ENCODE measurements at regions not wholly inside any gene's neighbourhood (a gene's known extent, or its start where the extent isn't known, plus 50 kb on each side); places are given as distances from the start of the nearest gene placed in this dataset.

DNA sequence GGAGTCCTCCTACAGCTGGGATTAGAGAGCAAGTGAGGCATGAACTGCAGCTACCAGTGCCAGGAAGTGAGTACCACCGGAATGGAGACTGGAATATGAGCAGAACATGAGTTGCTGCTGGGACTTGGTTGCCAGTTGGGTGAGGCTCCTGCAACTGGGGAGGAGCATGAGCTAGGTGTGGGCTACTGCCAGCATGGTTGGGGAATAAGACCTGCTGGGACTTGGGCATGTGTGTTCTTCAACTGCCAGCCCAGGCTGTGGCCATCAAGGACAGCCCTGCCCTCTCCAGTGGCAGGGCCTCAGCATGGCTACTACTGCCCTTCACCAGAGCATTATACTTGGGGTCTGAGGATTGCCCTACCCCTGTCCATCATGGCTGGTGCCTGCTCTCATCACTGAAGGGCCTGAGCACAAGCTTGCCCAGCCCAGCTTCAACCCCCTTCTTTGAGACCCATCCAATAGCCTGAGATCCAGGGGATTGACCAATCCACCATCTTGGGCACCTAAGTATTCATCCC is 665.0 kb downstream of the ELAVL2 start:
- Histone ChIP-seq H3K27me3 (no peaks in the 10 kb centered on the region), H3K4me3 (no peak overlapping the region), H3K4me1 (no peaks in the 10 kb centered on the region), H3K9me3 (no peaks in the 10 kb centered on the region), H3K27ac (no peak overlapping the region), H3K36me3 (no peaks in the 10 kb centered on the region)
- DNase-seq (ENCODE audit: low spot score in 2 of 2) = no peak
- TF ChIP-seq, protein P1, sequence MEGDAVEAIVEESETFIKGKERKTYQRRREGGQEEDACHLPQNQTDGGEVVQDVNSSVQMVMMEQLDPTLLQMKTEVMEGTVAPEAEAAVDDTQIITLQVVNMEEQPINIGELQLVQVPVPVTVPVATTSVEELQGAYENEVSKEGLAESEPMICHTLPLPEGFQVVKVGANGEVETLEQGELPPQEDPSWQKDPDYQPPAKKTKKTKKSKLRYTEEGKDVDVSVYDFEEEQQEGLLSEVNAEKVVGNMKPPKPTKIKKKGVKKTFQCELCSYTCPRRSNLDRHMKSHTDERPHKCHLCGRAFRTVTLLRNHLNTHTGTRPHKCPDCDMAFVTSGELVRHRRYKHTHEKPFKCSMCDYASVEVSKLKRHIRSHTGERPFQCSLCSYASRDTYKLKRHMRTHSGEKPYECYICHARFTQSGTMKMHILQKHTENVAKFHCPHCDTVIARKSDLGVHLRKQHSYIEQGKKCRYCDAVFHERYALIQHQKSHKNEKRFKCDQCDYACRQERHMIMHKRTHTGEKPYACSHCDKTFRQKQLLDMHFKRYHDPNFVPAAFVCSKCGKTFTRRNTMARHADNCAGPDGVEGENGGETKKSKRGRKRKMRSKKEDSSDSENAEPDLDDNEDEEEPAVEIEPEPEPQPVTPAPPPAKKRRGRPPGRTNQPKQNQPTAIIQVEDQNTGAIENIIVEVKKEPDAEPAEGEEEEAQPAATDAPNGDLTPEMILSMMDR (IDR thresholded peaks at IDR 0.05) = no peak
- no peak for TF ChIP-seq POLR2A (IDR thresholded peaks at IDR 0.05)
- no peak for TF ChIP-seq EP300 (IDR thresholded peaks at IDR 0.05)
- 89 to 92% methylated on average over 1 of the region's 1 CpG for WGBS, 2 donors

DNA sequence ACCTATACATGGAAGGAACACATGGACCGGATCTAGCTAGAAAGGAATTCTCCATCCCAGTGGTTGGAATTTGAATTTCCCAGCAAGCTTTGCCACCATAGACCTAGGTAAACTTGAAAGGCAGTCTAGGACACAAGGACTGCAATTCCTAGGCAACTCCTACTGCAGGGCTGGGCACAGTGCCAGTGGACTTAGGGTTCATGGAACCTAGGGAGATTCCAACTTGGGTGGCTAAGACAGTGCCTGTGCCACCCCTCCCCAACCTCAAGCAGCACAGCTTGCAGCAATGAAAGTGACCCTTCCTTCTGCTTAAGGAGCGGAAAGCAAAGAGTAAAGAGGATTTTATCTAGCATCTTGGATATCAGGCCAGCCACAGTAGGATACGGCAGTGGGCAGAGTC is 663.3 kb downstream of the ELAVL2 start:
- H3K9me3 ChIP-seq = no peaks in the 10 kb centered on the region
- 92 to 94% methylated on average over 3 of the region's 3 CpGs for WGBS, 2 donors
- no peak for DNase-seq (ENCODE audit: low spot score in 2 of 2)
- TF ChIP-seq, protein P1 (IDR thresholded peaks at IDR 0.05) = no peak
- TF ChIP-seq POLR2A (IDR thresholded peaks at IDR 0.05) = no peak
- H3K4me1 ChIP-seq = no peaks in the 10 kb centered on the region
- no peak overlapping the region for H3K27ac ChIP-seq
- no peaks in the 10 kb centered on the region for H3K36me3 ChIP-seq
- no peak overlapping the region for H3K4me3 ChIP-seq
- H3K27me3 ChIP-seq = no peaks in the 10 kb centered on the region

DNA sequence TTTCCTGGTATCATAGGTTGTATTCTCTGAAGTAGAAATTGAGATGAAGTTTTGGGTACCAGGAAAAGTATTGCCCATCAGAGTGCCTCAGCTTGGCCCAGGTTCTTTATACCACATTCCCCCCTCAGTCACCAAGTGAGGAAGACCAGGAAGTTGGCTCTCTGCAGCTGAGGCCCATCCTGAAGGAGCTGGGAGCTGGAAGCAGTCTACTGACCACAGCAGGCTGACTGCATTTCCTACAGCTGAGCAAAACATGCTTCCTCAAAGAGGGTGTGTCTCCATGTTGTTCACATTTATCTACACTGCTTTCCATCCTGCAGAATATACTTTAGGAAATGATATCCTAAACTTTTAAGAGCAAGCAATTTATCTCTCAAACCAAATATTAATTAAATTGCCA is 654.6 kb downstream of the ELAVL2 start:
- DNase-seq (ENCODE audit: low spot score in 2 of 2) = no peak
- no peaks in the 10 kb centered on the region for H3K27me3 ChIP-seq
- no peak overlapping the region for H3K4me3 ChIP-seq
- H3K27ac ChIP-seq = no peak overlapping the region
- no peaks in the 10 kb centered on the region for H3K36me3 ChIP-seq
- no peak for TF ChIP-seq EP300 (IDR thresholded peaks at IDR 0.05)
- TF ChIP-seq, protein P1 (IDR thresholded peaks at IDR 0.05) = no peak
- no peak for TF ChIP-seq POLR2A (IDR thresholded peaks at IDR 0.05)
- no peaks in the 10 kb centered on the region for H3K9me3 ChIP-seq
- no peaks in the 10 kb centered on the region for H3K4me1 ChIP-seq

DNA sequence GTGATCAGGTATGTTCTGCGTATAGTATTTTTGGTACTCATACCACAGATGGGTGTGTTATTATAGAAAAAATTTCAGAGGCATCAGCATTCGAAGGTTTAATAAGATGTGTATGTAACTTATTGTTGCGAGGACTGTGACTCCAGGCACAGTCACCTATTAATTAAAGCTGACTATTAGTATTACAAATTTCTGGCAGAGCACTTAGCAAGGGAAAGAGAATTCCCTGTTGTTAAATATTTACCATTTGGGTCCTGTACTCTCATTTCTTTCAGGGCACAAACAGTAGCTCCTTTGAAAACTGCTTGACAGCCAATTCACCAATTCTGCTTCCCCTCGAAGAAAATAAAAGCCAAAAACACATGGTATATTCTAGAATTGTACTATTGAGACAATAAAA is 653.8 kb downstream of the ELAVL2 start:
- Histone ChIP-seq H3K27me3 (no peaks in the 10 kb centered on the region), H3K4me3 (no peak overlapping the region), H3K4me1 (no peaks in the 10 kb centered on the region), H3K27ac (no peak overlapping the region), H3K9me3 (no peaks in the 10 kb centered on the region), H3K36me3 (no peaks in the 10 kb centered on the region)
- 68 to 74% methylated on average over 4 of the region's 4 CpGs for WGBS, 2 donors
- no peak for DNase-seq (ENCODE audit: low spot score in 2 of 2)
- no peak for TF ChIP-seq POLR2A (IDR thresholded peaks at IDR 0.05)

DNA sequence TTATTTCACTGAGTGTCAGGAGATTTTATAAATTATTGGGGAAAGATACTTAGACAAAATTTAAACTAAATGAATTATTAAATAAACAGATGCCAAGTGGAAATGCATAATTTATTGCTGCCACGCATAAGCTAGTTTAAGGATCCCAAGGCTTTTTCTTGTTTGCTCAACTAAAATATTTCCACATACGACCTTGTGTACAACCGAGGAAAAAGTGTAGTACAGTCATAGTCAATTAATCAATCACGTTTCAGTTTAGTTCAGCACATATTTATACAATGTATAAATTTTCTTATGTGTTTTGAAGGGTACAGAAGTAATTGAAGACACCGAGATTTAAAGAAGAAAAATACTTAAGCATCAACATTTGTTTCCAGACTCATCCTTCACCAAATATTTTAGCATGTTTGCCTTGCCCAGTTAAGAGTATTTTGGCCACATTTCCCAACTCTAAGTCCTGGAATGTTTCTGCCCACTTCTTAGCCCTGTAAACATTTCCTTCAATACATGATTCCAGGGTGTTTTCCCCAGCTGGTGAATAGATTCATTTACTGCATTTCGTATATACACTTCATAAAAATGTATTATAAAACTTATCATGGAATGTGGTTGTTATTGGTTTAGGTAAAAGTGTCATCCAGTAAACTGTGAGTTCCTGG is 652.9 kb downstream of the ELAVL2 start:
- no peaks in the 10 kb centered on the region for H3K9me3 ChIP-seq
- no peaks in the 10 kb centered on the region for H3K36me3 ChIP-seq
- no peaks in the 10 kb centered on the region for H3K4me1 ChIP-seq
- DNase-seq (ENCODE audit: low spot score in 2 of 2) = no peak
- H3K27me3 ChIP-seq = no peaks in the 10 kb centered on the region
- no peak overlapping the region for H3K27ac ChIP-seq
- H3K4me3 ChIP-seq = no peak overlapping the region
- TF ChIP-seq POLR2A (IDR thresholded peaks at IDR 0.05) (no peak), EP300 (IDR thresholded peaks at IDR 0.05) (no peak)
- TF ChIP-seq, protein P1 (IDR thresholded peaks at IDR 0.05) = no peak
- whole genome bisulfite sequencing, 2 donors = 69 to 72% methylated on average over 6 of the region's 6 CpGs

DNA sequence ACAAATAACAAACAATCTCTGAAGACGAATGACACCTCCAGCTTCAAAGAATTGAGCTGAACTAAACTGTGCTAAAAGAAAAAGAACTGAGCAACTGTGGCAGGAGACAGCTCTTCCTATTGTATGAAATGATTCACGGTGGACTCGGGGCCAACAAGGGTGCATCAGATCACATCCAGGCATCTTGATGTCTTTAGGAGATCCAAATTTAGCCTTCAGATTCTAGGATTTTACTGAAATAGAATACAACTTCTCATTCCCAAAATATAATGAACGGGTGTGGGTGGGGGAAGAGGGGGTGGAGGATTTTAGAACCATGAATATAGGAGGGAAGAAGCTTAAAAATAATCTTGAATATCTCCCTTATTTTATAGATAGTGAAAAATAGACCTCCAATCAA is 631.8 kb downstream of the ELAVL2 start:
- Histone ChIP-seq H3K27ac (no peak overlapping the region), H3K4me1 (no peaks in the 10 kb centered on the region), H3K36me3 (no peaks in the 10 kb centered on the region), H3K27me3 (no peaks in the 10 kb centered on the region), H3K9me3 (no peaks in the 10 kb centered on the region), H3K4me3 (no peak overlapping the region)
- 59 to 77% methylated on average over 4 of the region's 4 CpGs for WGBS, 2 donors
- TF ChIP-seq EP300 (IDR thresholded peaks at IDR 0.05) (no peak), POLR2A (IDR thresholded peaks at IDR 0.05) (no peak)
- TF ChIP-seq, protein P1 (IDR thresholded peaks at IDR 0.05) = no peak
- no peak for DNase-seq (ENCODE audit: low spot score in 2 of 2)

All from tibial nerve (tissue), 4 donors.